ENCODE measurements at regions not wholly inside any gene's neighbourhood (a gene's known extent, or its start where the extent isn't known, plus 50 kb on each side); places are given as distances from the start of the nearest gene placed in this dataset.

DNA sequence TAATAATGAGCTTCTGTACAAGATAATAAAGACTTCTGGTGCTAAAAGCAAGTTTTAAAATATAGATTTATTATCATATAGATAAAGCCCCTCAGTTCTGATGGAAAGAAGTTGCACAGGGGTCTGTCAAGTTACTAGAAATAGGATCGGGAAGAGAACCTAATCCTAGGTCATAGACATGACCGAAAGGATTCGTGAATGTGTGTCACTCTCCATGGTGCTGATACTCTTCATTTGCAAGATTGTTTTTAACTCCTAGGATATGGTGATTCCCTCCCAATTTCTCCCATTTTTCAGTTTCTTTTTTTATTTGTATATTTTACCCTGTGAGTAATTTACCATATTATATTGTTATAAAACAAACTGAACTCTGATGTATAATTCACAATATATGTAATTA, 58.9 kb upstream of the CTNNA2 start:
- H3K9me3 ChIP-seq (ENCODE audit: control insufficient read depth in 1 of 2, low read length in 2 of 2): no peaks in the 10 kb centered on the region

GRCh38 chr2:79452651-79453050, 60.2 kb upstream of the CTNNA2 start:
- Histone ChIP-seq H3K27me3 (ENCODE audit: control insufficient read depth in 1 of 2, insufficient read depth in 2 of 2, low read length in 2 of 2) (no peaks in the 10 kb centered on the region), H3K36me3 (ENCODE audit: control insufficient read depth in 1 of 2, insufficient read depth in 2 of 2, low read length in 2 of 2) (no peaks in the 10 kb centered on the region), H3K27ac (ENCODE audit: low read depth, low read length) (no peak overlapping the region), H3K9ac (ENCODE audit: low read depth in 1 of 2, low read length in 2 of 2) (no peak overlapping the region), H3K4me1 (ENCODE audit: control insufficient read depth in 1 of 2, insufficient read depth in 2 of 2, low read length in 2 of 2) (no peaks in the 10 kb centered on the region), H3K4me3 (ENCODE audit: low read depth in 1 of 2, low read length in 2 of 2) (no peak overlapping the region), H3K9me3 (ENCODE audit: control insufficient read depth in 1 of 2, low read length in 2 of 2) (no peaks in the 10 kb centered on the region)

More for the DNA sequence above, 58.9 kb upstream of the CTNNA2 start:
- H3K4me1 ChIP-seq (ENCODE audit: control insufficient read depth in 1 of 2, insufficient read depth in 2 of 2, low read length in 2 of 2): no peaks in the 10 kb centered on the region
- no peak overlapping the region for H3K4me3 ChIP-seq (ENCODE audit: low read depth in 1 of 2, low read length in 2 of 2)
- H3K36me3 ChIP-seq (ENCODE audit: control insufficient read depth in 1 of 2, insufficient read depth in 2 of 2, low read length in 2 of 2): no peaks in the 10 kb centered on the region
- H3K27me3 ChIP-seq (ENCODE audit: control insufficient read depth in 1 of 2, insufficient read depth in 2 of 2, low read length in 2 of 2): no peaks in the 10 kb centered on the region
- H3K9ac ChIP-seq (ENCODE audit: low read depth in 1 of 2, low read length in 2 of 2): no peak overlapping the region
- H3K27ac ChIP-seq (ENCODE audit: low read depth, low read length): no peak overlapping the region

- Histone ChIP-seq H3K9ac (ENCODE audit: low read depth in 1 of 2, low read length in 2 of 2) (no peak overlapping the region), H3K27ac (ENCODE audit: low read depth, low read length) (no peak overlapping the region), H3K27me3 (ENCODE audit: control insufficient read depth in 1 of 2, insufficient read depth in 2 of 2, low read length in 2 of 2) (no peaks in the 10 kb centered on the region), H3K4me1 (ENCODE audit: control insufficient read depth in 1 of 2, insufficient read depth in 2 of 2, low read length in 2 of 2) (no peaks in the 10 kb centered on the region), H3K4me3 (ENCODE audit: low read depth in 1 of 2, low read length in 2 of 2) (no peak overlapping the region), H3K9me3 (ENCODE audit: control insufficient read depth in 1 of 2, low read length in 2 of 2) (no peaks in the 10 kb centered on the region), H3K36me3 (ENCODE audit: control insufficient read depth in 1 of 2, insufficient read depth in 2 of 2, low read length in 2 of 2) (no peaks in the 10 kb centered on the region)
Measured at GRCh38 chr2:79447463-79447862, 65.4 kb upstream of the CTNNA2 start.

- H3K9me3 ChIP-seq (ENCODE audit: control insufficient read depth in 1 of 2, low read length in 2 of 2): no peaks in the 10 kb centered on the region
- no peaks in the 10 kb centered on the region for H3K4me1 ChIP-seq (ENCODE audit: control insufficient read depth in 1 of 2, insufficient read depth in 2 of 2, low read length in 2 of 2)
- no peak overlapping the region for H3K27ac ChIP-seq (ENCODE audit: low read depth, low read length)
- no peaks in the 10 kb centered on the region for H3K36me3 ChIP-seq (ENCODE audit: control insufficient read depth in 1 of 2, insufficient read depth in 2 of 2, low read length in 2 of 2)
- H3K4me3 ChIP-seq (ENCODE audit: low read depth in 1 of 2, low read length in 2 of 2): no peak overlapping the region
- no peaks in the 10 kb centered on the region for H3K27me3 ChIP-seq (ENCODE audit: control insufficient read depth in 1 of 2, insufficient read depth in 2 of 2, low read length in 2 of 2)
- no peak overlapping the region for H3K9ac ChIP-seq (ENCODE audit: low read depth in 1 of 2, low read length in 2 of 2)
Measured at GRCh38 chr2:79446313-79446712, 66.5 kb upstream of the CTNNA2 start.

- H3K9ac ChIP-seq (ENCODE audit: low read depth in 1 of 2, low read length in 2 of 2): no peak overlapping the region
- peak overlapping the region; percentile 43 to 44 for H3K4me3 ChIP-seq (ENCODE audit: low read depth in 1 of 2, low read length in 2 of 2)
- no peak overlapping the region for H3K27ac ChIP-seq (ENCODE audit: low read depth, low read length)
- H3K27me3 ChIP-seq (ENCODE audit: control insufficient read depth in 1 of 2, insufficient read depth in 2 of 2, low read length in 2 of 2): no peaks in the 10 kb centered on the region
- H3K36me3 ChIP-seq (ENCODE audit: control insufficient read depth in 1 of 2, insufficient read depth in 2 of 2, low read length in 2 of 2): no peaks in the 10 kb centered on the region
- H3K4me1 ChIP-seq (ENCODE audit: control insufficient read depth in 1 of 2, insufficient read depth in 2 of 2, low read length in 2 of 2): peaks cover 4 to 5% of the 10 kb centered on the region in 2 donors
- no peaks in the 10 kb centered on the region for H3K9me3 ChIP-seq (ENCODE audit: control insufficient read depth in 1 of 2, low read length in 2 of 2)
Measured at GRCh38 chr2:79437433-79438267, 75.2 kb upstream of the CTNNA2 start.

GRCh38 chr2:79434362-79434761, 78.5 kb upstream of the CTNNA2 start:
- H3K36me3 ChIP-seq (ENCODE audit: control insufficient read depth in 1 of 2, insufficient read depth in 2 of 2, low read length in 2 of 2): no peaks in the 10 kb centered on the region
- H3K27me3 ChIP-seq (ENCODE audit: control insufficient read depth in 1 of 2, insufficient read depth in 2 of 2, low read length in 2 of 2): no peaks in the 10 kb centered on the region
- H3K4me1 ChIP-seq (ENCODE audit: control insufficient read depth in 1 of 2, insufficient read depth in 2 of 2, low read length in 2 of 2): peaks cover 4 to 5% of the 10 kb centered on the region in 2 donors
- H3K9ac ChIP-seq (ENCODE audit: low read depth in 1 of 2, low read length in 2 of 2): no peak overlapping the region
- H3K9me3 ChIP-seq (ENCODE audit: control insufficient read depth in 1 of 2, low read length in 2 of 2): no peaks in the 10 kb centered on the region
- no peak overlapping the region for H3K27ac ChIP-seq (ENCODE audit: low read depth, low read length)
- H3K4me3 ChIP-seq (ENCODE audit: low read depth in 1 of 2, low read length in 2 of 2): no peak overlapping the region

DNA sequence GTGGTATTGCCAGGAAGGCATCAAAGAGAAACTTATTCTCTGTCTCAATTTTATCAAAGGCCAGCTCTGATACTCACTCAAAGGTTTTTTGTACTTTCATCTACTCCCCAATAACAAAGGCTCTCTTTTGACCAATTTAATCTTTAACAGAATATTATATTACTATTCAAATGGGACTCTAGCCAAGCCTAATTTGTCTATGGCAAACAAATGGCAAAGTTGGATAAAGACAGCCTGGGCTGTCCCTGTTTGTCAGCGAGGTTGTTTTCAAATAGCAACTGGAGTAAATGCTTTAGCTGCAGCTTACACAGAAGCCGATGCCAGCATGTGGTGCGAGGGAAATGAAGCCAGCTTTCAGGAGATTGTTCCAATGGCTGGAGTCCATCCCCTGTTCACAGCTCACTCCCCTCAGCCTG, 80.1 kb upstream of the CTNNA2 start:
- Histone ChIP-seq H3K4me1 (ENCODE audit: control insufficient read depth in 1 of 2, insufficient read depth in 2 of 2, low read length in 2 of 2) (peaks cover 4 to 5% of the 10 kb centered on the region in 2 donors), H3K9me3 (ENCODE audit: control insufficient read depth in 1 of 2, low read length in 2 of 2) (no peaks in the 10 kb centered on the region), H3K9ac (ENCODE audit: low read depth in 1 of 2, low read length in 2 of 2) (no peak overlapping the region), H3K27me3 (ENCODE audit: control insufficient read depth in 1 of 2, insufficient read depth in 2 of 2, low read length in 2 of 2) (no peaks in the 10 kb centered on the region), H3K4me3 (ENCODE audit: low read depth in 1 of 2, low read length in 2 of 2) (no peak overlapping the region), H3K27ac (ENCODE audit: low read depth, low read length) (no peak overlapping the region), H3K36me3 (ENCODE audit: control insufficient read depth in 1 of 2, insufficient read depth in 2 of 2, low read length in 2 of 2) (no peaks in the 10 kb centered on the region)

DNA sequence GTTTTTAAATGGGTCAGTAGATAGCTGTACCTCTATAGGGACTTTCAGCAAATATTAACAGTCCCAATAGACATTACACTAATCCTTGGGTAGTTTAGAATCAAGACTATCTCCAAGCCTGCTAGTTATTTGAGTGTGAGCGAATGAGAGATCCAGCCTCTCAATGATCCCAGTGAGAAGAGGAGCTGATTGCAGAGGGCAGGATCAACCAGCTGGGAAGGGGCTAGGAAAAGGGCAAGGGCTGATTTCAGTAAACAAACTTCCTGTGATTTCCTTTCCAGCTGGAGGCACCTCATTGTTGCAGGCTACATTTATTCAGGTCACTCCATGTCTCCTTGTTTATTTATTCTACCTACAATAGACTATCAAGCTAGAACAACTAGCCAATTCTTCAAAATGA, 84.1 kb upstream of the CTNNA2 start:
- Histone ChIP-seq H3K4me1 (ENCODE audit: control insufficient read depth in 1 of 2, insufficient read depth in 2 of 2, low read length in 2 of 2) (no peaks in the 10 kb centered on the region), H3K27ac (ENCODE audit: low read depth, low read length) (no peak overlapping the region), H3K9me3 (ENCODE audit: control insufficient read depth in 1 of 2, low read length in 2 of 2) (no peaks in the 10 kb centered on the region), H3K36me3 (ENCODE audit: control insufficient read depth in 1 of 2, insufficient read depth in 2 of 2, low read length in 2 of 2) (no peaks in the 10 kb centered on the region), H3K9ac (ENCODE audit: low read depth in 1 of 2, low read length in 2 of 2) (no peak overlapping the region), H3K4me3 (ENCODE audit: low read depth in 1 of 2, low read length in 2 of 2) (no peak overlapping the region), H3K27me3 (ENCODE audit: control insufficient read depth in 1 of 2, insufficient read depth in 2 of 2, low read length in 2 of 2) (no peaks in the 10 kb centered on the region)

DNA sequence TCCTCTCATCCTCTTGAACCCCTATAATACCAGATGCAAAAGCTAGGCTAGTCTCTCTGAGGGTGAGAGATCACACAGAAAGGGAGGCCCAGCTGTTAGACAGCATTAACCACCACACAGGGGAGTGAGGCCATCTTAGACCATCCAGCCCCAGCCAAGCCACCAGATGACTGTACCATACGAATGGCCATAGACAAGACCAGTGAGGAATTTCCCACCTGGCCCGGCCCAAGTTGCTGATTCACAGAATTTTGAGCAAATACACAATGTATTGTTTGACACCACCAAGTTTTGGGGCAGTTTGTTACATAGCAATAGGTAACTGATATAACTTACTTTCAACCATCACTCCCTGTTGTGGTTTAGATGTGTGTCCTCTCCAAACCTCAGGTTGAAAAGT, 98.2 kb upstream of the CTNNA2 start:
- Histone ChIP-seq H3K9me3 (ENCODE audit: control insufficient read depth in 1 of 2, low read length in 2 of 2) (no peaks in the 10 kb centered on the region), H3K27ac (ENCODE audit: low read depth, low read length) (no peak overlapping the region)

GRCh38 chr2:79394485-79394859, 118.4 kb upstream of the CTNNA2 start:
- Histone ChIP-seq H3K4me3 (ENCODE audit: low read depth in 1 of 2, low read length in 2 of 2) (no peak overlapping the region), H3K36me3 (ENCODE audit: control insufficient read depth in 1 of 2, insufficient read depth in 2 of 2, low read length in 2 of 2) (no peaks in the 10 kb centered on the region), H3K4me1 (ENCODE audit: control insufficient read depth in 1 of 2, insufficient read depth in 2 of 2, low read length in 2 of 2) (no peaks in the 10 kb centered on the region), H3K27me3 (ENCODE audit: control insufficient read depth in 1 of 2, insufficient read depth in 2 of 2, low read length in 2 of 2) (no peaks in the 10 kb centered on the region), H3K9ac (ENCODE audit: low read depth in 1 of 2, low read length in 2 of 2) (no peak overlapping the region), H3K27ac (ENCODE audit: low read depth, low read length) (no peak overlapping the region), H3K9me3 (ENCODE audit: control insufficient read depth in 1 of 2, low read length in 2 of 2) (no peaks in the 10 kb centered on the region)

More for the DNA sequence above, 98.2 kb upstream of the CTNNA2 start:
- H3K4me1 ChIP-seq (ENCODE audit: control insufficient read depth in 1 of 2, insufficient read depth in 2 of 2, low read length in 2 of 2): no peaks in the 10 kb centered on the region
- H3K27me3 ChIP-seq (ENCODE audit: control insufficient read depth in 1 of 2, insufficient read depth in 2 of 2, low read length in 2 of 2): no peaks in the 10 kb centered on the region
- H3K36me3 ChIP-seq (ENCODE audit: control insufficient read depth in 1 of 2, insufficient read depth in 2 of 2, low read length in 2 of 2): no peaks in the 10 kb centered on the region
- H3K4me3 ChIP-seq (ENCODE audit: low read depth in 1 of 2, low read length in 2 of 2): no peak overlapping the region
- H3K9ac ChIP-seq (ENCODE audit: low read depth in 1 of 2, low read length in 2 of 2): no peak overlapping the region
